ENCODE measurements at regions not wholly inside any gene's neighbourhood (a gene's known extent, or its start where the extent isn't known, plus 50 kb on each side); places are given as distances from the start of the nearest gene placed in this dataset.
A peak's percentile ranks its signal among the peaks of the same experiment; 100 is the strongest.

GRCh38 chr2:240250985-240251847 is 110.8 kb upstream of the OTOS start:
- peaks cover 33% of the 10 kb centered on the region for H3K4me1 Mint-ChIP-seq (ENCODE audit: low read depth)
- no peaks in the 10 kb centered on the region for H3K36me3 Mint-ChIP-seq (ENCODE audit: low read depth)
- H3K27ac Mint-ChIP-seq (ENCODE audit: unreplicated experiment): peak overlapping the region; percentile 64
- DNase-seq (ENCODE audit: low spot score): peak; percentile 92
- no peak for TF ChIP-seq CTCF (IDR thresholded peaks at IDR 0.05)
- H3K9me3 Mint-ChIP-seq (ENCODE audit: low read depth): no peaks in the 10 kb centered on the region
- H3K4me3 Mint-ChIP-seq (ENCODE audit: unreplicated experiment): no peak overlapping the region
- H3K27me3 Mint-ChIP-seq (ENCODE audit: low read depth): no peaks in the 10 kb centered on the region

- Mint-ChIP-seq H3K4me3 (ENCODE audit: unreplicated experiment) (no peak overlapping the region), H3K27me3 (ENCODE audit: low read depth) (no peaks in the 10 kb centered on the region), H3K9me3 (ENCODE audit: low read depth) (no peaks in the 10 kb centered on the region), H3K4me1 (ENCODE audit: low read depth) (peaks cover 31% of the 10 kb centered on the region), H3K36me3 (ENCODE audit: low read depth) (no peaks in the 10 kb centered on the region), H3K27ac (ENCODE audit: unreplicated experiment) (no peak overlapping the region)
- no peak for TF ChIP-seq CTCF (IDR thresholded peaks at IDR 0.05)
- no peak for DNase-seq (ENCODE audit: low spot score)
These were observed 111.4 kb upstream of the OTOS start for GRCh38 chr2:240251848-240252190.

GRCh38 chr2:240252191-240252871 is 111.9 kb upstream of the OTOS start:
- Mint-ChIP-seq H3K4me3 (ENCODE audit: unreplicated experiment) (no peak overlapping the region), H3K36me3 (ENCODE audit: low read depth) (no peaks in the 10 kb centered on the region), H3K27ac (ENCODE audit: unreplicated experiment) (no peak overlapping the region), H3K27me3 (ENCODE audit: low read depth) (no peaks in the 10 kb centered on the region), H3K9me3 (ENCODE audit: low read depth) (no peaks in the 10 kb centered on the region), H3K4me1 (ENCODE audit: low read depth) (peaks cover 31% of the 10 kb centered on the region)
- TF ChIP-seq CTCF (IDR thresholded peaks at IDR 0.05): no peak
- no peak for DNase-seq (ENCODE audit: low spot score)

GRCh38 chr2:240252872-240253511 is 112.5 kb upstream of the OTOS start:
- Mint-ChIP-seq H3K27ac (ENCODE audit: unreplicated experiment) (no peak overlapping the region), H3K27me3 (ENCODE audit: low read depth) (no peaks in the 10 kb centered on the region), H3K9me3 (ENCODE audit: low read depth) (no peaks in the 10 kb centered on the region), H3K36me3 (ENCODE audit: low read depth) (no peaks in the 10 kb centered on the region), H3K4me1 (ENCODE audit: low read depth) (peaks cover 31% of the 10 kb centered on the region), H3K4me3 (ENCODE audit: unreplicated experiment) (no peak overlapping the region)
- TF ChIP-seq CTCF (IDR thresholded peaks at IDR 0.05): no peak
- peak; percentile 74 for DNase-seq (ENCODE audit: low spot score)

- Mint-ChIP-seq H3K9me3 (ENCODE audit: low read depth) (no peaks in the 10 kb centered on the region), H3K27ac (ENCODE audit: unreplicated experiment) (no peak overlapping the region), H3K27me3 (ENCODE audit: low read depth) (no peaks in the 10 kb centered on the region), H3K4me3 (ENCODE audit: unreplicated experiment) (no peak overlapping the region), H3K36me3 (ENCODE audit: low read depth) (no peaks in the 10 kb centered on the region), H3K4me1 (ENCODE audit: low read depth) (peaks cover 31% of the 10 kb centered on the region)
- TF ChIP-seq CTCF (IDR thresholded peaks at IDR 0.05): no peak
- DNase-seq (ENCODE audit: low spot score): no peak
These were observed 113.2 kb upstream of the OTOS start for GRCh38 chr2:240253583-240254145.
